GM19328 (cell line): ENCODE measurements at regions not wholly inside any gene's neighbourhood (a gene's known extent, or its start where the extent isn't known, plus 50 kb on each side); places are given as distances from the start of the nearest gene placed in this dataset.
"Not testable (repeated sequence)": the region's sequence is repeated elsewhere in the genome, so short reads cannot be mapped to it uniquely, and the experiment has no call there.

Source experiments
- ATAC-seq: cut with Tn5 transposase; IDR thresholded peaks from one replicate; pipeline ENCODE4 v1.9.1; 2021; ENCODE audit warnings: mild to moderate bottlenecking, moderate library complexity; ENCODE audit not compliant: unreplicated experiment

GRCh38 chr2:156915332-156915731, 342.2 kb upstream of the GALNT5 start:
- ATAC-seq = no peak

DNA sequence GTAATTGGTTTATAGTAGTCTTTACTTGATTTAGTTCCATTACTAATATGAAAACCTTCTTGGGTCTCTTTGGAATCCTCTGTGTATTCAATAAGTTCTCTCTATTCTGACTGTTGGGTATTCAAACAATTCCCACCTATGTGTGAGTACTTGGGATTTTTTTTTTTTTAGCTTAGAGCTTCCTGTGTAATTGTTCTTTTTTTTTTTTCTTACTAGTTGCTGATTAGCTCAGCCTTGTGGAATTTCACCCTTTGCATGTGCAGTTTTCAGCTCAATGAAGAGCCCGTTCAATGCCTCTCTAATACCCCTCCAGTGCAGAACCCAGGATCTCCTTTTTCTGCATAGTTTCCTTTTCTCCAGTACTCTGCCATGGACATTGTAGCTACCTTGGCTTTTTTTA, 339.1 kb upstream of the GALNT5 start:
- ATAC-seq = no peak

GRCh38 chr2:156930423-156930822, 327.1 kb upstream of the GALNT5 start:
- no peak for ATAC-seq

GRCh38 chr2:156933645-156934225, 323.8 kb upstream of the GALNT5 start:
- ATAC-seq = no peak

DNA sequence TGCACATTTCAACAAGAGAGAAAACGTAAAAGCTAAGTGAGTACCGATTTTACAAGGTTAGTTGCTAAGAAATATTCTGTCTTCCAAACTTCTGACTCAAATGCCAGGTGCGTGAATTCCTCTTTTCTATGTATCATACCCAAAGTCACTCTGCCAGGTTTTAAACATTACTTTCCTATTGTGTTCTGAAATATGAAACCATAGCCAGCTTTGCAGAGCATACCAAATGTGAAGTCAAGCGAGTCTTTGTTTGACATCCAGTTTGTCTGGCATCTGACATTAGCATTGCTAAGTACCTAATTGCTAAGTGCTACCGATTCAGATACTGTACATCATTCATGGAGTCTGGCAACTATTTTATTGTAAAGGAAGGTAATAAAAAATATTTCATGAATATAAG, 321.9 kb upstream of the GALNT5 start:
- ATAC-seq = no peak

DNA sequence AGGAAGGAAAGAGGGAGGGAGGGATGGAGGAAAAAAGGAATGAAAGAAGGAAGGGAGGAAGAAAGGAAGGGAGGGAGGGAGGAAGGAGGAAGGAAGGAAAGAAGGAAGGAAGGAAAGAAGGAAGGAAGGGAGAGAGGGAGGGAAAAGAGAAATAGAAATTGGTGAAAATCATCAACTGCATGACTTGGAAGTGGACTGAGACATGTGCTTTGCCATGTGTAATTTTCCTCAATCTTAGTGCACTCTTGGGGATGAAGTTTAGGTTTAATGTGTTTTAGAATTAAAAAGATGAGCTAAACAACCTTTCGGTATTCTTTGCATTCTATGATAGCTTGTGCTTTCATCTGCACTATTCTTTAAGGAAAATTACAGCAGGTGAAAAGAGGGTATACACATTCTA, 320.1 kb upstream of the GALNT5 start:
- ATAC-seq = no peak

- no peak for ATAC-seq
Measured at GRCh38 chr2:156944871-156945270, 312.6 kb upstream of the GALNT5 start.

DNA sequence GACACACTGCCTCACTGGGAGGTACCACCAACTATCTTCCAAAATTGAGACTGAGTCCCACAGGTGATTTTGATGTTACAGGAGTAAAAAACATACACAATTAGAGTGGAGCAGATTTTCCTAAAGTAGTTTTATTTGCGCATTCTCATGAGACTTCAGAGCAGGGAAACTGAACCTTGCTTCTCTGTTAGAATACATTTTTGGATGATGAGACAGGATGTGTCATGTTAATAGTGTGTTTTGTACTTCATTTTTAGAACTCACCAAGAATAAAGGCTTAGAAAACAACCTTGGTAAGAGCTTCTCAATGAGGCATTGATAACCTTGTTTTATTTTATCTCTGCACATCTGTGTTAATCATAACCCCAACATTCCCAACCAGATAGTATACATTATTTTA, 310.2 kb upstream of the GALNT5 start:
- no peak for ATAC-seq

DNA sequence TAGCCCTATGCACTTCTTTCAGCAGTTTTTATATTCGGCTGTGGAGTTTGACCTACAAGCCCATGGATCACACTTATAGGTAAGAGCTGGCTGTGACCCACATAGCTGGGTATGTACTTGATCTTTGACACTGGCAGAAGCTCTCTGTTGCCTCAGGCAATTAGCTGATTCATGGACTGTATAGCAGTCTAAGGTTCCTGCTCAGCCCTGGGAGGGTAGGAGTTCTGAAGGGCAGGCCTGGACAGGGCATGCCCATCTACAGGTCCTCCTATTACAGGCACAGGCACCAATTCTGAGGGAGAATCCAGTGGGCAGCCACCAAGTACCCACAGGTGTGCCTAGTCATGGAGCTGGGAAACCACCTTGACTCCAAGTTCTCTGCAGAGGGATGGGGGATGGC, 301.8 kb upstream of the GALNT5 start:
- ATAC-seq = no peak

DNA sequence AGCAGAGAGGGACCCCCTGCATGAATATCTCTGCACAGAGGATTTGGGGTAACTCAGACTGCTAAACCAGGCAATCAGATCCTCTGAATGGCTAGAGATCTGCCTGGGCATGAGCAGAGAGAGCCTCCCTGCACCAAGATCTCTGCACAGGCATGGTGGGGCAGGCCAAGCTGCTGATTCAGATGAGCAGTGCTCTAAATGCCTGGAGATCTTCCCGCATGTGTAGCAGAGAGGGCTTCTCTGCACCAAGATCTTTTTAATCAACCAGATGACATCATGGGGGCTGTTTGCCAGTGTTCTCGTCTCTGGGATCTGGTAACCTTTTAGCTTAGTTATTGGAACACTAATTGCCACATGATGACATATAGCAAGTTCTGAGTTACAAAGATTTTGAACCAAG, 301.3 kb upstream of the GALNT5 start:
- no peak for ATAC-seq

DNA sequence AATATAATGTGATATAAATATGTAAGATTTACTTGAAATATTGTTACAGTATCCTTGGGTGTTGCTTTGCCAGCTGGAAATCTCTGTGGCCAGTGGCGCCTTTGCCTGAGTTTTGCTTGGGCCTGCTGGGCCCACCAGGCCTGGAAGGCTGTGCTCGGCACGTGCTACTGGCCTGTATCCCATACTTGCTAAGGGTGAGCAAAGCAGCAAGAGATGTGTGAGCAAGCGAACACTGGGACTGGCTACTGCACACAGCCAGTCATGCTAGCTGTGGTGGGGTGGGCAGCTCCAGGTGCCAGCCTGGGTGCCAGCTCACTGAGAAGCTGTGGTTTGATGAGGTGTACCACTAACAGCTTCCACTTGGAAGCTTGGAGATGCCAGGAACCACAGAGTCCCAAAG, 299.1 kb upstream of the GALNT5 start:
- ATAC-seq = no peak

DNA sequence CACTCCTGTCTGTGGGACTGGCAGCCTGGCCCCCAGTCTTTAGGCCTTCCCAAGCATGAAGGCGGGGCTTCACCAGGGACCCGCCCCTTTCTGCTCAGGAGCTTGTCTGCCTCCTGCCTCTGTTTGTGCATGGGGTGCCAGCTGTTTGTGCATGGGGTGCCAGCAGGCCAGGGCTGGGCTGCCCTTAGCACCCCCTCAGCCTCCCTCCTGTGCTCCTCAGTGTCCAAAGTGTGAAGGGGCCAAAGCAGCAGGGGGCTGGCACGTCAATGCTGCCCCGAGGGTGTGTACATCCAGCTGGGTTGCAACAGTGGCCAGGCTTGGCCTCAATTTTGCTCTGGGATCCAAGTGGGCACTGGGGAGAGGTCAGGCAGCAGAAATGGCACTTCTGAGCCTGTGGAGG, 298.0 kb upstream of the GALNT5 start:
- no peak for ATAC-seq

GRCh38 chr2:156982615-156983014, 274.9 kb upstream of the GALNT5 start:
- ATAC-seq = no peak

DNA sequence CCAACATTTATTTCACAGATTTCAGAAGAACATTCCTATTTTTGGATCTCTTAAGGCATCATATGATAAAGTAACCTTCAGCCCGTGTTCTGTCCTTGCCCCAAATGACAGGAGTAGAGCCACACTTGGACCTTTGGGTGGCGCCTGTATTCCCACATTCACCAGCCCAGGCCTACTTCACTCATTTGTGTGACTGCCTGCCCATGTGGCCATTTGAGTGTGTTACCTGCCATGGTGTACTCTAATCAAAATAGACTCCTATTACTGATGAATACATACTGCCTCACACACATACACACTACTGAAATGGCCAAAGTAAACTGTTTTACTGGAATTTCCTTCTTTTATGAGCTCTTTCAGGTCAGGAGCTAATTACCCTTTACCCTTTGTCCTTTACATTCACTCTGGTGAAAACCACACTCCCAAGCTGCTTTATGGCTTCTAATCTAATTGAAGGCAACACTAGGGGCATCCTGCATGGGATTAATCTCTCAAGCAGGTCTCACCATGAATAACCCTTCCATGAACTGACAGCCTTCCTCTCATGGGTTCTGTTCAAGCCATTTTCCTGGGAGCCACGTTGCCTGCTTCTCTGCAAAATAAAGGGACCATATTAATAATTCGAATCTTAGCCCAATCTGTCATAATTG, 271.0 kb upstream of the GALNT5 start:
- ATAC-seq = no peak

DNA sequence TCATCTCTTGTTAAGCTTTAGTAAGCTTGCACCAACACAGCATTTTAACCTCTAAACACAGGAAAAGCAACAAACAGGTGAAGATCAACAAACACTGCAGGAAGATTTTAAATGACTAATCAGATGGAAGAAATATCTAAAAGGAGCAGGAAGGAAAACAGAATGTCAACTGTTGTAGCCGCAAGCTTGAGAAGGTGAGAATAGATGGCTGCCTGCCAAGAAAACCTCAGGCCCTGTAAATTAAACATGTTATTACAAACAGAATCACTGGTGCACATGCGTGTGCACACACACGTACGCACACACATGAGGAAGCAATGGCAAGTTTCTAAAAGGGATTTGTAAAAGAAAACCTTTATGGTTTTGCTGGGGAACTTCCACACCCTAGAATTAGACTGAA, 257.8 kb upstream of the GALNT5 start:
- ATAC-seq = no peak

- no peak for ATAC-seq
Measured at GRCh38 chr2:157004789-157005188, 252.7 kb upstream of the GALNT5 start.

DNA sequence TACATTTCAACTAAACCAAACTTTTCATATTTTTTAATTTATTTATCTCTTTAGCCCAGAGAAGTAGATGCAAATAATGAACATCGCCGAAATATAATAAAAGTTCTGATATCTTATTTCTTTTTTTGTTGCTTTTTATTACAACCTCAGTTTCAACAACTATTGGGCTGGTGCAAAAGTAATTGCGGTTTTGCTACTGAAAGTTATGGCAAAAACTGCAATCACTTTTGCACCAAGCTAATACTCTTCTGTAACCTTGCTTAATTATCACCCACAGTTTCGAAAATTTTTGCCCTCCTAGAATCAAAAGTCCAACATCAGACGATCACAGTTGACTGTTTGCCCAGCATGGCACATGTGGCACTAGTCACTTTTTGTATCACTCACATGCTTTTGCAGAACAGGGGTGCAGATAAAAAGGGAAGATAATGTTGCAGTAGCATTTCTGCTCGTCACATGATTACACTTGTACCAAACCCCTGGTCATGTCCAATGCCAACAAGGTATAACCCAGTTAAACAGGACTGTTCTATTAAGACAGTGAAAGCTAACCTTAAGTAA, 242.4 kb upstream of the GALNT5 start:
- ATAC-seq = no peak

- ATAC-seq = not testable (repeated sequence)
Measured at GRCh38 chr2:157023264-157023663, 234.2 kb upstream of the GALNT5 start.

GRCh38 chr2:157024129-157024528, 233.4 kb upstream of the GALNT5 start:
- ATAC-seq = no peak

- ATAC-seq = no peak
Measured at GRCh38 chr2:157032017-157032416, 225.5 kb upstream of the GALNT5 start.

DNA sequence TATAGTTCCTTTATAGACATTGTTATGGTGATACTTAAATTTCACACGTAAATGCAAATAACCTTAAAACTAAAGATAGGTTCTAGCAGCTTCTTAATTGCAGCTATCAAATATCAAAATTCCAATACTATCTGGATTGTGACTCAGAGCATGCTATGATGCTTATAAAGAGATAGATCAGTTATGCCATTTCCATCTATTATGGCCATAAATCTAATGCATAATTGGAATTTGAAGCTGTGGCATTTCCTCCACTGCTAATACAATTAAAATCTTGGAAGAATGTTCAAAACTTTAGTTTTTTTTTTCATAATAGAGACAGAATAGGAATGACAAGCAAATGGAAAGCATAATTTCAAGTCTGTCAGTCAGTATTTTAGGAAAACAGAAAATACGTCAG, 220.8 kb upstream of the GALNT5 start:
- ATAC-seq = no peak

- ATAC-seq = no peak
Measured at GRCh38 chr2:157043786-157044185, 213.7 kb upstream of the GALNT5 start.

DNA sequence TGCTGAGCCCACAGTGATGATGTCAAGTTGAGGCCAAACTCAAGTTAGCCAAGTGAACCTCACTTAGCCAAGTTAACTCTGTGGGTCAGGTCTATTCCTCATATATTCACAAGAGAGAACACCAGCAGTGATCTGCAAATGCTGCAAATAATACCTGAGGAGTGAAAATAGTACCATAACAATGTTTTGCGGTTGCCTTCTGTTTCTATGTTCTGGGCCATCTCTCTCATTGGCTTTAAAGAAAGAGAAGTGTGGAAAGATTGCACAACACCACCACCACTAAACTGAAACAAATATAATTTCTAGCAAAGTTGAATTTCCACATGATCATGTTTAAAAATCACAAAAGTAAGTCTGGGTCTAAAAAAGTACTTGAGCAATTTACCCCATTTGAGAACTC, 211.1 kb upstream of the GALNT5 start:
- no peak for ATAC-seq
